H1 (cell line): ENCODE measurements at regions not wholly inside any gene's neighbourhood (a gene's known extent, or its start where the extent isn't known, plus 50 kb on each side); places are given as distances from the start of the nearest gene placed in this dataset.

Experiments
- CHD2 ChIP-seq: IDR thresholded peaks from 2 replicates; pipeline ENCODE4 v1.6.1; 2012; ENCODE audit warnings: low read length, improper control_type of control experiment
- CHD7 ChIP-seq: fragments of 300-600 bp; sonication (generic); IDR thresholded peaks from 2 replicates; pipeline ENCODE4 v1.7.1; 2012; ENCODE audit warnings: low read length, moderate library complexity, mild to moderate bottlenecking, inconsistent platforms; ENCODE audit not compliant: insufficient replicate concordance
- CTCF ChIP-seq, 3 experiments: IDR thresholded peaks; 1 replicate in 2 of 3; 2 replicates in 1 of 3; pipeline versions ENCODE4 v1.5.1 to v1.6.1; 2011; ENCODE audit warnings: low read length in 3 of 3, mild to moderate bottlenecking in 3 of 3, inconsistent platforms in 2 of 3, low read depth in 1 of 3, moderate library complexity in 1 of 3; ENCODE audit not compliant: insufficient read depth in 1 of 3; ENCODE audit errors: control extremely low read depth in 1 of 3
- EP300 ChIP-seq, 2 experiments: IDR thresholded peaks; 1 replicate in 1 of 2; 2 replicates in 1 of 2; pipeline ENCODE4 v1.6.1; 2011 to 2012; ENCODE audit warnings: low read depth in 2 of 2, low read length in 2 of 2, mild to moderate bottlenecking in 2 of 2, borderline replicate concordance in 1 of 2, inconsistent platforms in 1 of 2, moderate library complexity in 1 of 2
- JUND ChIP-seq: IDR thresholded peaks from 2 replicates; pipeline ENCODE4 v1.6.1; 2011; ENCODE audit warnings: mild to moderate bottlenecking, improper control_type of control experiment, low read length
- TAF1 ChIP-seq: IDR thresholded peaks from 2 replicates; pipeline ENCODE4 v1.6.1; 2011; ENCODE audit warnings: mild to moderate bottlenecking, low read depth, low read length
- TCF12 ChIP-seq: IDR thresholded peaks from 2 replicates; pipeline ENCODE4 v1.6.1; 2011; ENCODE audit warnings: low read depth, mild to moderate bottlenecking, low read length

- TF ChIP-seq EP300 (IDR thresholded peaks at IDR 0.05; ENCODE audit: borderline replicate concordance in 1 of 2, low read depth in 2 of 2, low read length in 2 of 2) (no peak), TCF12 (no peak), TAF1 (no peak), CHD2 (no peak), CHD7 (no peak), JUND (no peak), CTCF (IDR thresholded peaks at IDR 0.05; ENCODE audit: control extremely low read depth in 1 of 3, insufficient read depth in 1 of 3, low read depth in 1 of 3, low read length in 3 of 3) (no peak)
These were observed 64.0 kb upstream of the SLC24A4 start (continued) for GRCh38 chr14:92258934-92259333.
